HG03469 (cell line): ENCODE measurements at regions not wholly inside any gene's neighbourhood (a gene's known extent, or its start where the extent isn't known, plus 50 kb on each side); places are given as distances from the start of the nearest gene placed in this dataset.
"Not testable (repeated sequence)": the region's sequence is repeated elsewhere in the genome, so short reads cannot be mapped to it uniquely, and the experiment has no call there.

ENCODE experiments used
- ATAC-seq: cut with Tn5 transposase; IDR thresholded peaks from one replicate; pipeline ENCODE4 v1.9.1; 2021; ENCODE audit warnings: mild to moderate bottlenecking, moderate library complexity, moderate number of reproducible peaks; ENCODE audit not compliant: unreplicated experiment

GRCh38 chr2:103364177-103364576 is 602.3 kb downstream of the TMEM182 start:
- no peak for ATAC-seq

GRCh38 chr2:103365071-103365470 is 603.2 kb downstream of the TMEM182 start:
- no peak for ATAC-seq

- no peak for ATAC-seq
Measured at GRCh38 chr2:103367877-103368276, 606.0 kb downstream of the TMEM182 start.

GRCh38 chr2:103383541-103383940 is 621.7 kb downstream of the TMEM182 start:
- no peak for ATAC-seq

GRCh38 chr2:103386872-103387271 is 625.0 kb downstream of the TMEM182 start:
- ATAC-seq: no peak

DNA sequence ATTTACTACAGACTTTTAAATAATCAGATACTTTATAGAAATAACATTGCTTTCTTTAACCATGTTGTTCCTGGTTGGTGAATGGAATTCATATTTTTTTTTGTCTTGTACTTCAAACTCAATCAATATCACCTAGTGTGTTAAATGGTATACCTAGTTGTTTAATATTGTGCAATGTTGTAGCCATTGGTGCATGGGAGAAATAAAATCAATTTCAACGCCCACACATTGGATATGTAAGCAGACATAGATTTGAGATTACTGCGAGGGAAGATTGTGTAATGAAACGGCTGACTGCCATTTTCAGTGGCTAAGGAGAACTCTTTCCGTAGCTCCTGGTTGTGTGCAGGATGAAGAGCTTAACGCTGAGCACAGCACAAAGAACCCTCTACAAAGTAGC is 626.1 kb downstream of the TMEM182 start:
- ATAC-seq: no peak

DNA sequence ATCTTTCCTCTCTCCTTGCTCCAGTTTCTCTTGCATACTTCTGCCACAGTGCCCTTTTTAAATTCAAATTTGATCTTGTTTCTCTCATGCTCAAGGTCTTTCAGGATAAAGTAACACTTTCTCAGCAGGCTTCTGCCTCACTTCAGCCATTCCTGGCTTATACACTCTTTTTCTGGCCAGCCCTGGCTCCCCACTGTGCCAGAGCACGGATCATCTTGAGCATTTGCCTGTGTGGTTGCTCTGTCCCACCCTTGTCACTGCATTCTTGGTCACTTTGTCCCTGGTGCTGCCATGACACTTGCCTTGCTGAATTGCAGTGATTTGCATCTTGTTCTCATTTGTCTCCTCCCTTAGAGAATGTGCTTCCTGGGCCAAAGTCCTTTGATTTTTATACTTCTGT is 634.3 kb downstream of the TMEM182 start:
- no peak for ATAC-seq

- ATAC-seq: no peak
Measured at GRCh38 chr2:103401621-103402020, 639.8 kb downstream of the TMEM182 start.

DNA sequence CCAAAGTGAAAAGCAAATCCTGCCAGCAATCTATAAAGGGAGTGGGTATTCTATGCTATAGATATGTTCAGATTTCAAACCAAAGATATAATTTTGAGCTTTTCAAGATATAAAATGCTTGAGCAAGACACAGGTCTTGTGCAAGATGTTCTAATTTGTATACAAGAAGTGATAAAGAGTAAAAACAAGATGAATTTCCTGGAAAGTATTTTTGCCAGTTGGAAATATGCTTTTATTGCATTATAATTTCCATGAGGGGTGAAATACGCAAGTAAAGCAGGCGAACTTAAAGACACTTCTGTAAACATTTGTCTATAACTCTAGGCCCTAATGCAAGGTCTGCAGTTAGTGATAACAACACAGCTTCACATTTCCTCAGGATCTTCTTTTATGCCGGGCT is 640.5 kb downstream of the TMEM182 start:
- no peak for ATAC-seq

DNA sequence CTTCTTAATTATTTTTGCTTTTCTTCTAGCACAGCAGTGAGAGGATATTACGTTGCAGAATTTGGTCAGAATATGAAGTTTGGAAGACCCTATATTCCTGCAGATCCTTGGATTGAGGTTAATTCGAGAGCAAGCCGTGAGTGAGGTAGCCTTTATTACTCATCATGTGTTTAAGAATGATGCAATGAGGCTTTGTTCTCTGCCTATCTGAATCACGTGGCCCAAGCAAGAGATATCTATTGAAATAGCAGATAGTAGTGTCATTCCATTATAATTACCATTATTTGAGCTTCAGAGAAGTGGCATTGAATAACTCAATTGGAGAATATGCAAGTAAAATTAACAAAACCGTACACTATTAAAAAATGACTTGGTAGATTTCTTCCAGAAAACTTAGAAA is 641.1 kb downstream of the TMEM182 start:
- no peak for ATAC-seq

DNA sequence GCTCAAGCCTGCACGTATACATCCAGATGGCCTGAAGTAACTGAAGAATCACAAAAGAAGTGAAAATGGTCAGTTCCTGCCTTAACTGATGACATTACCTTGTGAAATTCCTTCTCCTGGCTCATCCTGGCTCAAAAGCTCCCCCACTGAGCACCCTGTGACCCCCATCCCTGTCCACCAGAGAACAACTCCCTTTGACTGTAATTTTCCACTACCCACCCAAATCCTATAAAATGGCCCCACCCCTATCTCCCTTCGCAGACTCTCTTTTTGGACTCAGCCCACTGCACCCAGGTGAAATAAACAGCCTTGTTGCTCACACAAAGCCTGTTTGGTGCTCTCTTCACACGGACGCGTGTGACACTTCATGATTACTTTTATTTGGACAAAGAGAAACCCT is 641.6 kb downstream of the TMEM182 start:
- not testable (repeated sequence) for ATAC-seq

DNA sequence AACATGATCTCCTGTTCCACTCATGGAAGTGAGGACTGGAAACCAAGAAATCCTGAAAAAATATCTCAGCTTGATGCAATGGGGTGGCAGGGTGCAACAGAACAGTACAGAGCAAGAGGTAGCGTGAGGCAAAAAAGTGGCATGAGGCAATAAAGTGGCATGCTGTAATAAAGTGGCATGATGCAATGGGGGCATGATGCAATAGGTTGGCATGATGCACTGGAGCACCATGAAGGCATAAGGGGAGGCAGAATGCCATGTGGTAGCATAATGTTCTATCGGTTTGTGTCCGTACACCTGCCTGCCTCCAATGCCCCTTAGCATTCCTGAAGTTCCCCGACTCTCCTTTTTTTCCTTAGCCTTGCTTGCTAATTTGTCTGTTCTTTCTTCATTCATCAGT is 648.4 kb downstream of the TMEM182 start:
- ATAC-seq: no peak

- no peak for ATAC-seq
Measured at GRCh38 chr2:103419506-103419905, 657.7 kb downstream of the TMEM182 start.

DNA sequence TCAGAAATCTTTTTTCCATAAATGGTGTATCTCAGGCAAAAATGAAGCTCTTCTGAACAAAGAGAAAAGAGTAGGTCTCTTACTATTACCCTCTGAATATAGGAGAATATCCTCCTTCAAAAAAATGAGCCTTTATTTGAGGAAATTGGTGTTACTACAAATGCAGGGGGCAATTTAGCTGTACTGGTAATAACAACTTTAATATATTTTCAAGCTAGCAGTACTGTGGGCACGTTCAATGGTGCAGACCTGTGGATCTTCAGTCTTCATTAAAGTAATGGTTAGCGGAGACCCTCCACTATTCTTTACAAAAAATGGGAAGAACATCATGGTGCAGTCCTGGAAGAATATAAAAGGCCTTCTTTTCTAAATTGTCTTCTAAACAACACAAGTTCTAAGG is 661.3 kb downstream of the TMEM182 start:
- ATAC-seq: no peak

GRCh38 chr2:103427567-103427966 is 665.7 kb downstream of the TMEM182 start:
- ATAC-seq: no peak

GRCh38 chr2:103430191-103430590 is 668.4 kb downstream of the TMEM182 start:
- ATAC-seq: no peak

GRCh38 chr2:103435010-103435409 is 673.2 kb downstream of the TMEM182 start:
- ATAC-seq: no peak

DNA sequence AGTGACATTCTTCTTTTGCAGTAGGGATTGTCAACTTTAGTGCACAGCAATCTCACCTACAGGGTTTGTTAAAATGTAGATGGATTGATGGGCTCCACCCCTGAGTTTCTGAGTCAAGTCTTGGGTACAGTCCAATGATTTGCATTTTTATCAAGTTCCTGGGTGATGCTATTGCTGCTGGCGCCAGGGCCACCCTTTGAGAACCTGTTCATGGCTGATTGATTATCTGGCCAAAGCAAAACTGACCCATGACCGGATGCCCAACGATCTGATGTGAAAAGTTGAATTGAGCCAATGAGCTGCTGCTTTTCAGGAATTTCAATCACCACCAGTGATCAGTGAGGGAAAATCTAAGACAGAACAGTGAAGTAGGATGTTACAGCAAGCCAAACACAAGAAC is 675.3 kb downstream of the TMEM182 start:
- no peak for ATAC-seq

GRCh38 chr2:103445347-103445746 is 683.5 kb downstream of the TMEM182 start:
- ATAC-seq: no peak

- no peak for ATAC-seq
Measured at GRCh38 chr2:103448495-103448894, 686.7 kb downstream of the TMEM182 start.

- ATAC-seq: no peak
Measured at GRCh38 chr2:103451283-103451682, 689.5 kb downstream of the TMEM182 start.

- ATAC-seq: no peak
Measured at GRCh38 chr2:103459283-103459682, 697.5 kb downstream of the TMEM182 start.

- no peak for ATAC-seq
Measured at GRCh38 chr2:103462101-103462500, 700.3 kb downstream of the TMEM182 start.

DNA sequence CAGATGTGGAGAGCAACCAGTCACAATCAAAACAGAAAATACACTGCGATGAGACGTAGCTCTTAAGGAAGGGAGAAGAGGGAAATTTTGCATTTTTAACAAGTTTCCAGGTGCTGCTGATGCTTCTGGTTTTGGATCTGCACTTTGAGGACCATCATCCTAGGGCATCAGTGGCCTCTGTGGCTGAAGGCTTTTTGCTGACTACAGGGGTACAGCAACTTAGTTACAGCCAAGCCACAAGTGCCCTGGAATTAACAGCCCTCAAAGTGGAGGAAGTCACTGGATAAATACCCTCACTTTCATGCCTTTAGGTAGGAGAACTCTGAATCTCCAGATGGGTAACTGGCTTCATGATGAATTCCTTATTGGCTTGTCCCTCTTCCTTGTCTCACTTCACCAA is 700.9 kb downstream of the TMEM182 start:
- ATAC-seq: no peak
